ENCODE measurements at regions not wholly inside any gene's neighbourhood (a gene's known extent, or its start where the extent isn't known, plus 50 kb on each side); places are given as distances from the start of the nearest gene placed in this dataset.

DNA sequence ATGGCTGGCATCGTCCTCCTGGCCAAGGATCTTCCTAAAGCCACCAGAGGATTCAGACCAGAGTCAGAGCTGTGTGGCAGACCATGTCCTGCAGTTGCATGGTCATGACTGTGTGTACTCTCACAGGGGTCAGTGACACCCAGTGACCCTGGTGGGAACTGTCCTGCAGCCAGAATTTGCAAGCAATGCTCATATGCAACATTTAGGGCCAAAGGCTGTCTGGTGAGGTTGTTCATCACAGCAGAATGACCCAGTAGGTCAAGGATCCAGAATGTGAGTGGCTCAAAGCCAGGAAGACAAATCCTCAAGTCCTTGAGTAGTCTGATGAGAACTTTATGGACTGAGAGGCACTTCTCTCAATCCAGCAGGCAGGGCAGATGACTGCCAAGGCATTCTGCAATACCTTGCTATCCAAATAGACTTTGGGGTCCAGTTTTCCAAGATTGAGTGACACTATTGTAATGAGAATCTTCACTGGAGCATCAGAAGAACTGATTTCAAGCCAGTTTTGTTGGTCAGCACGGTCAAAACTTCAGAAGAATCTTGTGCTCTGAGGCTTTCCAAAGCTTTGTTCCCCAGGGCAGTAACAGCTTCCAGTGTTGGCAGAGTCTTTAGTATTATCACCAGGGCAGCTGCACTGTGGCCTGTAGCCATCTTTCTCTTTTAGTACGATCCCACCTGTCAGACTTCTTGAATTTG, 122.0 kb downstream of the PTCSC3 start:
- Histone ChIP-seq H3K36me3 (ENCODE audit: insufficient read depth, low read length) (no peaks in the 10 kb centered on the region), H3K4me3 (ENCODE audit: low read length) (no peak overlapping the region), H3K9me3 (ENCODE audit: low read length) (no peaks in the 10 kb centered on the region), H3K4me1 (ENCODE audit: insufficient read depth, low read length) (no peaks in the 10 kb centered on the region), H3K27ac (ENCODE audit: low read depth, low read length) (no peak overlapping the region), H3K27me3 (ENCODE audit: insufficient read depth, low read length, poor library complexity, severe bottlenecking) (no peaks in the 10 kb centered on the region)
- ChIA-PET CTCF (no interaction called here), POLR2A (no interaction called here)
- no peaks in the 10 kb centered on the region for H3K4me1 Mint-ChIP-seq
- H3K4me3 Mint-ChIP-seq = no peak overlapping the region
- peaks cover 0 to 2% (median 0%) of the 10 kb centered on the region in 5 donors for H3K9me3 Mint-ChIP-seq
- no peak for DNase-seq
- no peak overlapping the region for H3K27ac Mint-ChIP-seq
- H3K27me3 Mint-ChIP-seq = peaks cover 0 to 4% of the 10 kb centered on the region in 2 donors
- no peaks in the 10 kb centered on the region for H3K36me3 Mint-ChIP-seq

DNA sequence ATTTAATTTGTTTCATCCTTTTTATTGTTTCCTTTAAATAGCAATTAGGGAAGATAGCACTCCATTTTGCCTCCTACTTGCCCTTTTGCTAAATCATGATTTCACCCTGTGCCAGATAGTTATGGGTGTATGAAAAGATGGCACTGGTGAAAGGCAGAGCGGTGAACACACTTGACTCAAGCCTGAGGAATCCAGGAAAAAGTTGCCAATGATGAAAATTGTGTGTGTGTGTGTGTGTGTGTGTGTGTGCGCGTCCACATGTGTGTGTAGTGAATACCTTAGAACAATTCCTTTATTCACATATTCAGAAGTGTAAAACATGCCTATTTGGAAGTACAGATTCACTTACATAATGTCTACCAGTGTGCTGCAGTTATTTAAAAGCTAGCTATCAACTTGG, 123.8 kb downstream of the PTCSC3 start:
- Mint-ChIP-seq H3K4me1 (no peaks in the 10 kb centered on the region), H3K9me3 (peaks cover 0 to 2% (median 0%) of the 10 kb centered on the region in 5 donors), H3K27ac (no peak overlapping the region), H3K27me3 (peaks cover 0 to 4% of the 10 kb centered on the region in 2 donors), H3K36me3 (no peaks in the 10 kb centered on the region), H3K4me3 (no peak overlapping the region)
- CTCF ChIA-PET = interaction anchor here (1.1 kb wide), 1 partner anchor 10 kb away, joined by 3 read pairs; no protein-coding TSS in a partner anchor
- H3K27ac ChIP-seq (ENCODE audit: low read depth, low read length) = no peak overlapping the region
- no peak overlapping the region for H3K4me3 ChIP-seq (ENCODE audit: low read length)
- no peaks in the 10 kb centered on the region for H3K27me3 ChIP-seq (ENCODE audit: insufficient read depth, low read length, poor library complexity, severe bottlenecking)
- H3K4me1 ChIP-seq (ENCODE audit: insufficient read depth, low read length) = no peaks in the 10 kb centered on the region
- DNase-seq = no peak
- H3K36me3 ChIP-seq (ENCODE audit: insufficient read depth, low read length) = no peaks in the 10 kb centered on the region
- POLR2A ChIA-PET = no interaction called here
- no peaks in the 10 kb centered on the region for H3K9me3 ChIP-seq (ENCODE audit: low read length)

DNA sequence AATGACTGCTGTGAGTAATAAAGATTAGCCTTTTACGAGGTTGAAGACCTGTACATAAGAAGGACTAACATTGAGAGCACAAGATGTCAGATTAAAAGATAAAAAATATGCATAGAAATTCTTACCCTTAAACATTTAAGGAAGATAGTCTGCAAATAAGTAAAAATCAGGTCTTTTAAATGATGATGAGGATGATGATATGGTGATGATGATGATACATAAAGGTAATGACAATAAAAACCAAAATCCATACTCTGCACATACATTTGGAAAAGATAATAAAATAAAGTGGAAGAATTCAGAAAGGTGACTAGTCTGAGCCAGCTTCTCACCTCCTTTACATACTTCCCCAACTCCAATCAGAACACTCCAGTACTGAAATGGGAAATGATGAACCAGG, 124.5 kb downstream of the PTCSC3 start:
- CTCF ChIA-PET = no interaction called here
- Histone ChIP-seq H3K4me3 (ENCODE audit: low read length) (no peak overlapping the region), H3K9me3 (ENCODE audit: low read length) (no peaks in the 10 kb centered on the region), H3K27ac (ENCODE audit: low read depth, low read length) (no peak overlapping the region), H3K27me3 (ENCODE audit: insufficient read depth, low read length, poor library complexity, severe bottlenecking) (no peaks in the 10 kb centered on the region), H3K4me1 (ENCODE audit: insufficient read depth, low read length) (no peaks in the 10 kb centered on the region), H3K36me3 (ENCODE audit: insufficient read depth, low read length) (no peaks in the 10 kb centered on the region)
- DNase-seq = no peak
- Mint-ChIP-seq H3K4me1 (no peaks in the 10 kb centered on the region), H3K36me3 (no peaks in the 10 kb centered on the region), H3K9me3 (peaks cover 0 to 2% (median 0%) of the 10 kb centered on the region in 5 donors), H3K27me3 (peaks cover 0 to 4% of the 10 kb centered on the region in 2 donors), H3K27ac (no peak overlapping the region), H3K4me3 (no peak overlapping the region)
- POLR2A ChIA-PET = no interaction called here

DNA sequence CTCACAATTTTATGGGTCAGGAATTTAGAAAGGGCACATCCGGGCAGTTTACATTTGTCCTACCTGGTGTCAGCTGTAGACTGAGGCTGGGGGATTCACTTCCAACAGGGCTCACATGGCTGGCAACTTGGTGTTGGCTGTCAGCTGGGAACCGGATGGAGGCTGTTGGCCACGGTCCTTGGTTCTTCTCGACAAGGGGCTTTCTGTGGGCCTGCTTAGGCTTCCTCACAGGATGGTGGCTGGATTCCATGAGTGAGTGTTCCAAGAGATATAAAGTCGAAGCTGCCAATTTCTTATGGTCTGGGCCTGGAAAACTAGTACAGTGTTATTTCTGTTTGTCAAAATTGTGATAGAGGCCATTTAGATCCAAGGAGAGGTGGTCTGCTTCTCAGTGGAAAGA, 127.9 kb downstream of the PTCSC3 start:
- Mint-ChIP-seq H3K4me3 (no peak overlapping the region), H3K27ac (no peak overlapping the region), H3K27me3 (peaks cover 7 to 18% of the 10 kb centered on the region in 2 donors), H3K4me1 (no peaks in the 10 kb centered on the region), H3K36me3 (no peaks in the 10 kb centered on the region), H3K9me3 (peaks cover 0 to 2% (median 0%) of the 10 kb centered on the region in 5 donors)
- ChIA-PET POLR2A (no interaction called here), CTCF (no interaction called here)
- no peak overlapping the region for H3K27ac ChIP-seq (ENCODE audit: low read depth, low read length)
- H3K4me3 ChIP-seq (ENCODE audit: low read length) = no peak overlapping the region
- no peaks in the 10 kb centered on the region for H3K4me1 ChIP-seq (ENCODE audit: insufficient read depth, low read length)
- H3K36me3 ChIP-seq (ENCODE audit: insufficient read depth, low read length) = no peaks in the 10 kb centered on the region
- DNase-seq = no peak
- H3K27me3 ChIP-seq (ENCODE audit: insufficient read depth, low read length, poor library complexity, severe bottlenecking) = no peaks in the 10 kb centered on the region
- no peaks in the 10 kb centered on the region for H3K9me3 ChIP-seq (ENCODE audit: low read length)

DNA sequence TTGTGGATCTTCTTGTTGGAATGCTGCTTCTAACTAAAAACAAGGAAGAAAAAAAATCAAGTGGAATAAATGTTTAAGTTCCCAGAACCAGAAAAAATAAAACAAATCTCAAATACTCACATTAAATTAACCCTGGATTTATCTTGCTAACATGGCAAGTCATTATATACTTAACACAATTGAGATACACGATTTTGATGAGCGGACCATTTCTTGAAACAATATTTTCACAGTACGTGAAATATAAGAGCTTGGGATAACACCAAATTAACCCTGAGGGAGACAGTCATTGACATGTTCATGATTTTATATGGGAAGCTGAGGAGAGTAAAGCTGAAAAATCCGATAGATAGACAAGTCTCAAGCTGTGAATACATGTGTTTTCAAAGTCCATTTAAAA, 128.6 kb downstream of the PTCSC3 start:
- CTCF ChIA-PET = no interaction called here

DNA sequence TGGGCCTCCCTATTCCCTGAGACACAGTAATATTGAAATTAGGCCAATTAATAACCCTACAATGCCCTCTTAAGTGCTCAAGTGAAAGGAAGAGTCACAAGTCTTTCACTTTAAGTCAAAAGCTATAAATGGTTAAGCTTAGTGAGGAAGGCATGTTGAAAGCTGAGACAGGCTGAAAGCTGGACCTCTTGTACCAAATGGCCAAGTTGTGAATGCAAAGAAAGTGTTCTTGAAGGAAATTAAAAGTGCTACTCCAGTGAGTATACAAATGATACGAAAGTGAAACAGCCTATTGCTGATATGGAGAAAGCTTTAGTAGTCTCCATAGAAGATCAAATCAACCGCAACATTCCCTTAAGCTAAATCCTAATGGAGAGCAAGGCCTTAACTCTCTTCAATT, 140.8 kb downstream of the PTCSC3 start:
- no peak overlapping the region for H3K4me3 Mint-ChIP-seq
- H3K36me3 ChIP-seq (ENCODE audit: insufficient read depth, low read length) = no peaks in the 10 kb centered on the region
- H3K27ac ChIP-seq (ENCODE audit: low read depth, low read length) = no peak overlapping the region
- H3K27me3 Mint-ChIP-seq = peaks cover 0 to 19% of the 10 kb centered on the region in 2 donors
- CTCF ChIA-PET = no interaction called here
- no peaks in the 10 kb centered on the region for H3K4me1 ChIP-seq (ENCODE audit: insufficient read depth, low read length)
- DNase-seq = no peak
- no peaks in the 10 kb centered on the region for H3K36me3 Mint-ChIP-seq
- no peaks in the 10 kb centered on the region for H3K9me3 ChIP-seq (ENCODE audit: low read length)
- POLR2A ChIA-PET = no interaction called here
- no peak overlapping the region for H3K27ac Mint-ChIP-seq
- H3K27me3 ChIP-seq (ENCODE audit: insufficient read depth, low read length, poor library complexity, severe bottlenecking) = no peaks in the 10 kb centered on the region
- H3K4me1 Mint-ChIP-seq = no peaks in the 10 kb centered on the region
- H3K9me3 Mint-ChIP-seq = peaks cover 0 to 3% (median 0%) of the 10 kb centered on the region in 5 donors
- no peak overlapping the region for H3K4me3 ChIP-seq (ENCODE audit: low read length)

More for the DNA sequence above, 128.6 kb downstream of the PTCSC3 start:
- no peak overlapping the region for H3K4me3 ChIP-seq (ENCODE audit: low read length)
- Mint-ChIP-seq H3K4me3 (no peak overlapping the region), H3K4me1 (no peaks in the 10 kb centered on the region), H3K36me3 (no peaks in the 10 kb centered on the region), H3K9me3 (peaks cover 0 to 2% (median 0%) of the 10 kb centered on the region in 5 donors), H3K27ac (no peak overlapping the region), H3K27me3 (peaks cover 7 to 18% of the 10 kb centered on the region in 2 donors)
- no peaks in the 10 kb centered on the region for H3K36me3 ChIP-seq (ENCODE audit: insufficient read depth, low read length)
- no peaks in the 10 kb centered on the region for H3K27me3 ChIP-seq (ENCODE audit: insufficient read depth, low read length, poor library complexity, severe bottlenecking)
- no peaks in the 10 kb centered on the region for H3K9me3 ChIP-seq (ENCODE audit: low read length)
- no peaks in the 10 kb centered on the region for H3K4me1 ChIP-seq (ENCODE audit: insufficient read depth, low read length)
- no peak overlapping the region for H3K27ac ChIP-seq (ENCODE audit: low read depth, low read length)
- DNase-seq = no peak
- POLR2A ChIA-PET = no interaction called here

DNA sequence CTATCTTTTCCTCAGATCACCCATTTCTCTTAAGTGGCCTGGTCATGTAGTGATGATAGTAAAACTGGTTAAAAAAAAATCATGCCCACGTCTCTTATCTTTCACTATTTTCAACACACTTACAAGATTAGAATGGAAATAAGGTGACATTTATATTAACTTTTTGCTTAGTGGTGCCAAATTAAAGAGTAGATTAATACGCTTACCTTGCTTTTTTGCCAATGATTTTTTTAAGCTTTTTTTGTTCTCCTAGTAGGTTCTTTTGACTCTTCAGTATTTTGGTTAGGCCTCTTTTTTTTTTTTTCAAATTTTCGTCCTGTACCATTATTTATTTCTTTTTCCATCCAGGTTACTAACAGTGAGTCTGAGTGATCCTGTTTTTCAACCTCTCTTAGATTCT, 147.9 kb downstream of the PTCSC3 start:
- Histone ChIP-seq H3K4me3 (ENCODE audit: low read length) (no peak overlapping the region), H3K36me3 (ENCODE audit: insufficient read depth, low read length) (no peaks in the 10 kb centered on the region), H3K4me1 (ENCODE audit: insufficient read depth, low read length) (no peaks in the 10 kb centered on the region), H3K27ac (ENCODE audit: low read depth, low read length) (no peak overlapping the region), H3K9me3 (ENCODE audit: low read length) (no peaks in the 10 kb centered on the region), H3K27me3 (ENCODE audit: insufficient read depth, low read length, poor library complexity, severe bottlenecking) (no peaks in the 10 kb centered on the region)
- no peaks in the 10 kb centered on the region for H3K27me3 Mint-ChIP-seq
- no peaks in the 10 kb centered on the region for H3K4me1 Mint-ChIP-seq
- H3K4me3 Mint-ChIP-seq = no peak overlapping the region
- POLR2A ChIA-PET = no interaction called here
- no peak for DNase-seq
- H3K27ac Mint-ChIP-seq = no peak overlapping the region
- CTCF ChIA-PET = interaction anchor here (0.9 kb wide), 1 partner anchor 41 kb away, joined by 3 read pairs; no protein-coding TSS in a partner anchor
- no peaks in the 10 kb centered on the region for H3K36me3 Mint-ChIP-seq
- peaks cover 0 to 2% (median 0%) of the 10 kb centered on the region in 5 donors for H3K9me3 Mint-ChIP-seq

DNA sequence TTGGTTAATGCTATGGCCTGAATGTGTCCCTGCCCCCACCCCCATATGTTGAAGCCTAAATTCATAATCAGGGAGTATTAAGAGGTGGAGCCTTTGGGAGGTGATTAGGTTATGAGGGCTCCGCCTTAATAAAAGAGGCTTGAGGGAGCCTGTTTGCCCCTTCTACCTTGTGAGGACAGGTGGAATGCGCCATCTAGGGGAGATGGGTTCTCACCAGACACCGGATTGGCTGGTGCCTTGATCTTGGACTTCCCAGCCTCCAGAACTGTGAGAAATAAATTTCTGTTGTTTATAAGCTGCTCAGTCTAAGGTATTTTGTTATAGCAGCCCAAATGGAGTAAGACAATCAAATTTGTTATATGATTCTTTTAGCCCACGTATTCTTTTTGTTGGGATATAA, 148.3 kb downstream of the PTCSC3 start:
- Histone ChIP-seq H3K27me3 (ENCODE audit: insufficient read depth, low read length, poor library complexity, severe bottlenecking) (no peaks in the 10 kb centered on the region), H3K9me3 (ENCODE audit: low read length) (no peaks in the 10 kb centered on the region), H3K4me3 (ENCODE audit: low read length) (no peak overlapping the region), H3K36me3 (ENCODE audit: insufficient read depth, low read length) (no peaks in the 10 kb centered on the region), H3K4me1 (ENCODE audit: insufficient read depth, low read length) (no peaks in the 10 kb centered on the region), H3K27ac (ENCODE audit: low read depth, low read length) (no peak overlapping the region)
- H3K27ac Mint-ChIP-seq = no peak overlapping the region
- POLR2A ChIA-PET = no interaction called here
- H3K27me3 Mint-ChIP-seq = no peaks in the 10 kb centered on the region
- CTCF ChIA-PET = no interaction called here
- H3K9me3 Mint-ChIP-seq = peaks cover 0 to 2% (median 0%) of the 10 kb centered on the region in 5 donors
- no peak for DNase-seq
- H3K36me3 Mint-ChIP-seq = no peaks in the 10 kb centered on the region
- H3K4me1 Mint-ChIP-seq = no peaks in the 10 kb centered on the region
- no peak overlapping the region for H3K4me3 Mint-ChIP-seq
